Muscle of leg (tissue), 3 donors: ENCODE measurements at regions not wholly inside any gene's neighbourhood (a gene's known extent, or its start where the extent isn't known, plus 50 kb on each side); places are given as distances from the start of the nearest gene placed in this dataset.
"Not testable (repeated sequence)": the region's sequence is repeated elsewhere in the genome, so short reads cannot be mapped to it uniquely, and the experiment has no call there.

Experiments used
- DNase-seq: peaks from one replicate; pipeline ENCODE4 v3.0.0; 2013
- H3K27ac ChIP-seq: one replicate; pipeline ENCODE4 v1.5.1; 2013; ENCODE audit warnings: mild to moderate bottlenecking, low read length, control low read depth
- H3K27me3 ChIP-seq: one replicate; pipeline ENCODE4 v1.6.1; 2013; ENCODE audit warnings: low read length; ENCODE audit not compliant: control insufficient read depth, insufficient read depth
- H3K36me3 ChIP-seq: one replicate; pipeline ENCODE4 v1.6.1; 2013; ENCODE audit warnings: low read length; ENCODE audit not compliant: control insufficient read depth, insufficient read depth
- H3K4me1 ChIP-seq: one replicate; pipeline ENCODE4 v1.6.1; 2013; ENCODE audit warnings: low read length; ENCODE audit not compliant: control insufficient read depth, insufficient read depth
- H3K4me3 ChIP-seq: one replicate; pipeline ENCODE4 v1.5.1; 2013; ENCODE audit warnings: low read length, control low read depth
- H3K9me3 ChIP-seq: replicated peaks from 2 replicates; pipeline ENCODE4 v1.6.1; 2013; ENCODE audit warnings: low read depth, low read length; ENCODE audit not compliant: control insufficient read depth
- WGBS: methylation state at CpG from one replicate; pipeline ENCODE4 v1.1.5; 2013; ENCODE audit warnings: missing lambda C conversion rate; ENCODE audit not compliant: insufficient coverage; 5-methylcytosine and 5-hydroxymethylcytosine counted together

- H3K36me3 ChIP-seq: no peaks in the 10 kb centered on the region
- no peak overlapping the region for H3K27ac ChIP-seq
- no peak overlapping the region for H3K4me3 ChIP-seq
- no peaks in the 10 kb centered on the region for H3K4me1 ChIP-seq
- no peaks in the 10 kb centered on the region for H3K27me3 ChIP-seq
- 69% methylated on average over 2 of the region's 3 CpGs for WGBS
- H3K9me3 ChIP-seq: peaks cover 12% of the 10 kb centered on the region
- no peak for DNase-seq
Measured at GRCh38 chrX:76617020-76617419, 189.5 kb downstream of the MAGEE1 start.

DNA sequence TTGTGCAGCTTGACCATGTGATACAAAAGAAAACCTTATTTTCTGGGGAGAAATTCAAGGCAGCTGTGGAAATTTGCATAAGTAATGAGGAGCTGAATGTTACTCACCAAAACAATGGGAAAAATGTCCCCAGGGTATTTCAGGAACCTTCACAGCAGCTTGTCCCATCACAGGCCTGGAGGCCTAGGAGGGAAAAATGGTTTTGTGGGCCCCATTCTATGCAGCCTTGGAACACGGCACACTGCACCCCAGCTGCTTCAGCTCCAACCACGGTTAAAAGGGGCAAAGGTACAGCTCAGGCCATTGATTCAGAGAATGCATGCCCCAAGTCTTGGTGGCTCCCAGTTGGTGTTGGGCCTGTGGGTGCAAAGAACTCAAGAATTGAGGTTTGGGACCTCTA, 216.1 kb downstream of the MAGEE1 start:
- H3K27ac ChIP-seq: no peak overlapping the region
- no peaks in the 10 kb centered on the region for H3K4me1 ChIP-seq
- no peaks in the 10 kb centered on the region for H3K36me3 ChIP-seq
- DNase-seq: no peak
- H3K27me3 ChIP-seq: no peaks in the 10 kb centered on the region
- 63% methylated on average over 2 of the region's 2 CpGs for WGBS
- no peak overlapping the region for H3K4me3 ChIP-seq
- peaks cover 18% of the 10 kb centered on the region for H3K9me3 ChIP-seq

DNA sequence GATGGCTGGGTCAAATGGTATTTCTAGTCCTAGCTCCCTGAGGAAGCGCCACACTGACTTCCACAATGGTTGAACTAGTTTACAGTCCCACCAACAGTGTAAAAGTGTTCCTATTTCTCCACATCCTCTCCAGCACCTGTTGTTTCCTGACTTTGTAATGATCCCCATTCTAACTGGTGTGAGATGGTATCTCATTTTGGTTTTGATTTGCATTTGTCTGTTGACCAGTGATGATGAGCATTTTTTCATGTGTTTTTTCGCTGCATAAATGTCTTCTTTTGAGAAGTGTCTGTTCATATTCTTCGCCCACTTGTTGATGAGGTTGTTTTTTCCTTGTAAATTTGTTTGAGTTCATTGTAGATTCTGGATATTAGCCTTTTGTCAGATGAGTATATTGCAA, 223.9 kb downstream of the MAGEE1 start:
- not testable (repeated sequence) for H3K4me3 ChIP-seq, H3K36me3 ChIP-seq, H3K27me3 ChIP-seq, H3K27ac ChIP-seq, H3K9me3 ChIP-seq, H3K4me1 ChIP-seq, DNase-seq
- WGBS: no CpG with 5 or more reads among the region's 3 CpGs

DNA sequence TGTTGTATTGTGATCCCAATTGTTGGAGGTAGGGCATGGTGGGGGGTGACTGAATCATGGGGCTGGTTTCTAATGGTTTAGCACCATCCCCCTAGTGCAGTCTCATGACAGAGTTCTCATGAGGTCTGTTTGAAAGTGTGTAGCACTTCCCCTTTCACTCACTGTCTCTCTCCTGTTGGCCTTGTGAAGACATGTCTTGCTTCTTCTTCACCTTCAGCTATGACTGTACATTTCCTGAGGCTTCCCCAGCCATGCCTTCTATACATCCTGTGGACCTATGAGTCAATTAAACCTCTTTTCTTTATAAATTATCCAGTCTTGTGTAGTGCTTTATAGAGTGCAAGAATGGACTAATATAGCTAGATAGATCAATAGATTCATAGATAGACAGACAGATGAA, 230.0 kb downstream of the MAGEE1 start:
- Histone ChIP-seq H3K4me3 (no peak overlapping the region), H3K27me3 (no peaks in the 10 kb centered on the region), H3K9me3 (no peaks in the 10 kb centered on the region), H3K36me3 (no peaks in the 10 kb centered on the region), H3K27ac (no peak overlapping the region), H3K4me1 (no peaks in the 10 kb centered on the region)
- DNase-seq: no peak
